Middle frontal gyrus (tissue), 1 donor: ENCODE measurements at regions not wholly inside any gene's neighbourhood (a gene's known extent, or its start where the extent isn't known, plus 50 kb on each side); places are given as distances from the start of the nearest gene placed in this dataset.

Source experiments
- DNase-seq: peaks from one replicate; pipeline ENCODE4 v3.0.0-alpha.2; 2015; ENCODE audit warnings: low spot score; ENCODE audit errors: extremely low spot score

DNA sequence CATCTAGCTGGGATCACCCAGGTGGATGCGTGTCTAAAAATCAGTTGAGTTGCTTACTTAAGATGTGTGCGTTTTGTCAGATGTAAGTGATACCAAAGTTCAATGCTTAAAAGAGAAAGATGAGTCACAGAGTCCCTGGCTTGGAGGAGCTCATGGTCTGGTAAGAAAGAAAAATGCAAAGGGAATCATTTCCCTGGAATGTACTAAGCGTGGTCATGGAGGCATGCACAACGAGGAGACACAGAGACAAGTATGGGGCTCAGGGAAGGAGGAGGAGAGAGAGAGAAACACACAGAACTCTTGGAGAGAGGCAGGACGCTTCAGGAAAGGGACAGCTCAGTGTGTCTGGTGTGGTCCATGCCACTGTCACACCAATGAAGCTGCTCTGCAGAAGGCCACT, 186.9 kb upstream of the GMDS start:
- no peak for DNase-seq

- DNase-seq, result no peak
These were observed 185.2 kb upstream of the GMDS start for GRCh38 chr6:2430612-2431011.

- DNase-seq, result no peak
These were observed 184.1 kb upstream of the GMDS start for GRCh38 chr6:2429460-2429859.

GRCh38 chr6:2429032-2429431, 183.6 kb upstream of the GMDS start:
- DNase-seq, result no peak

GRCh38 chr6:2426561-2427340, 181.3 kb upstream of the GMDS start:
- DNase-seq, result no peak

GRCh38 chr6:2416128-2416712, 170.8 kb upstream of the GMDS start:
- DNase-seq, result no peak

- DNase-seq, result no peak
These were observed 169.6 kb upstream of the GMDS start for GRCh38 chr6:2414885-2415547.

- DNase-seq, result no peak
These were observed 167.3 kb upstream of the GMDS start for GRCh38 chr6:2412731-2413130.

GRCh38 chr6:2410656-2411380, 165.4 kb upstream of the GMDS start:
- no peak for DNase-seq

DNA sequence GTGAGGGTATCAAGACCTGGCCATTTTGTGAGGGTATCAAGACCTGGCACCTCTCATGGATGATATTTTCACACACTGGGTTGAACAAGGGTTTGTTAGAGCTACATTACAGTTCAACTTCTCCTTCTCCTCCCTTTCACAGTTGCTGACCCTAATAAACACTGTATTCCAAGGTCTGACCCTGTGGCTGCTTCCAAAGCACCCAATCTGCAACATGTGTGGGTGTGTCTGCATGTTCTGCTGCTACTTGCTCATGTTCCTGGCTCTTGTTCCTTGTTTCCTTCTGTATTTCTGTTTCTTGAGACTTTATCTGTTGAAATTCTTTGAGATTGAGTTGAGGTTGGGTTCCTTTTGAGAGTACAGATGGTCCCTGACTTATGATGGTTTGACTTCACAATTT, 162.1 kb upstream of the GMDS start:
- no peak for DNase-seq

DNA sequence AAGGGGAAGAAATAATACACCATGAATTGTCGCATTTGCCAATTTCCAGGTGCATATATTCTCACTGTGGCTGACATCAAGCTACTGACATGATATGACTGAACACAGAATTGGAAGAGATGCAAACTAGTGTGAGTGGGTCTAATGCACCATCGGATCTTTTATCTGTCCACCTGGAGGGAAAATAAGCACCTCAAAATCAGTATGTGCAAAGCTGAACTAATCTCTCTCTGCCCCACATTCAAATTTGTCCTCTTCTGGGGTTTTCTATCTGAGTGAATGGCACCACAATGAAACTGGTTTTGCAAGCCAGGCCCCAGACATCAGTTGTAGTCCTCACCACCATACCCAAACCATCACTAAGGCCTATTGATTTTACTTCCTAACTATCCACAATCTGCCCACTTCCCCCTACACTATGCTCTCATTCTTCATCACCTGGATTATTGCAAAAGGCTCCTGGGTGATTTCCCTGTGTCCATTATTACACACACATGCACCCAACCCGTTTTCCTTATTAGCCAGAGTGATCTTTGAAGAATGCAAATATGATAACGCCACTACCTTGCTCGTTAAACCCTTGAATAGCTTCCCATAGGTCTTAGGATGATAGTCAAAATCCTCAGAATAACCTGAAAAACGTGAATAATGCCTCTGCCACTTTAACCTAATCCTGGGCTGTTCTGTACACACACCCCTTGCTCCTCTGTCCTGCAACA, 159.0 kb upstream of the GMDS start:
- DNase-seq, result no peak

DNA sequence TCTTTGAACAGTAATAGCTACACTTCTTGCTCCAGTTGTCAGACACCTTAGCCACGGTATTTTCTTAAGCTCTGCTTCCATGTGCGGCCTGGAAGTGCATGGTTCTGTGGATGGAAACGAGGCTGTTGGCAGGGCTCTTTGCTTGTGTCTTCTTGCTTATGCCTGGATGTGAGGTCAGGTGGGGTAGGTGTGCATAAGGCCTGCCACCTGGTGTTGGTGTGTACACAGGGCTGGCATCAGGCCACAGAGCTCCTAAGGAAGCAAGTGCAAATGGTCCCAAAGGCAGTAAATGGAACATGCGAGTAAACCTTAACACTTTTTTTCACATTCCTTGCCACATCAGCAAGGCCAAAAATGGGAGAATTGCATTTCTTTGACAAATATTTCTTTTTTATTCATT, 158.1 kb upstream of the GMDS start:
- DNase-seq, result no peak

GRCh38 chr6:2396846-2397630, 151.6 kb upstream of the GMDS start:
- no peak for DNase-seq

DNA sequence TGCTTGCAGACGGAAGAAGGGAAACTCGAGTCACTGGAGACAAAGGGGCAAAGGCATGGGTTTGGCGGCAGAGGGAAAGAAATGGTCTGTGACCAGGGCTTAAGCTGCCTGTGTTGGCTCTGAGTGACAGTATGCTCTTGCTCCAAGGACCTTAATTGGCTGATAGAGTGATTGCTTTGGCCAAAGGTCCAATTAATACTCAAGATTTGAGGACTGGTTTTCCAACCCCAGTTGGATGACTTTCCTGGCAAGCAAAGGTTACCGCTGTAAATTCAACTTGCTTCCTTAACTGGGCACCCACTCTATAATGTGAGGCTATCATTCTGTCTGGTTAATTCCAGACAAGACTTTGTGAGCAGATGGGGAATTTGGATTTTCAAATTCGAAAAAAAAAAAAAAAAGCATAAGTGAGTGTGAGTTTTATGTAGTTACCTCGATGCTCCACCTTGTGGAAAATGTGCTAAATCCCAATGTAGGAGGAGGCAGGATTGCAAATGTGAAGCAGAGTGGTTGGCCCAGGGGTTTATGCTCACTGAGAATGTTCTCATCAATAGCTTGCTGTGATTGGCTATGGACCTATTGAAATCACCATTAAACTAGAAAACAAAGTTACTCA, 150.7 kb upstream of the GMDS start:
- DNase-seq, result no peak

- no peak for DNase-seq
These were observed 143.3 kb upstream of the GMDS start for GRCh38 chr6:2388554-2389324.

DNA sequence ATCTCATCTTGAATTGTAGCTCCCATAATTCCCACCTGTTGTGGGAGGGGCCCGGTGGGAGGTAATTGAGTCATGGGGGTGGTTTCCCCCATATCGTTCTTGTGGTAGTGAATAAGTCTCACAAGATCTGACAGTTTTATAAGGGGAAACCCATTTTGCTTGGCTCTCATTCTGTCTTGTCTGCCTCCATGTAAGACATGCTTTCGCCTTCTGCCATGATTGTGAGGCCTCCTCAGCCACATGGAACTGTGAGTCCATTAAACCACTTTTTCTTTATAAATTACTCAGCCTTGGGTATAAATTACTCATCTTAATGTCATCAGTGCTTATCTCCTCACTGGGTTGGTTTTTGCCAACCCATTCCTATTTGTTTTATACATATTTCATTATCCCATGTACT, 142.0 kb upstream of the GMDS start:
- no peak for DNase-seq

GRCh38 chr6:2385471-2385983, 140.1 kb upstream of the GMDS start:
- DNase-seq, result no peak

DNA sequence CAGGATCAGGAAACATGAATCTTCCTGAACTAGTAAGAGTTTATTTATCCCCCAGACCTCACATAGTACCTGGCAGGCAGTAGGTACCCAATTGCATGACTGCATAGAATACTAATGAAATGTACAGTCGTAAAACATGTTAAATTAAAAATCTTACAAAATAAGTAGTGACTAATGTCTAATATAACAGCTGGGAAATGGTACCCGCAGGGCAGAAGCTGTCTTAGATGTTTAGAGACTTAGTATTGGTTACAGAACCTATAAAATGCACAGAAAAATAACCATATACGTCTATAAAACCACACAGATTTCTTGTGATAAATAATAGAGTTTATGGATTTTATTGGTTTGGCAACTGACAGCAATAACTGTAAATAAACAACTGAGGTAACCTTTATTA, 139.1 kb upstream of the GMDS start:
- no peak for DNase-seq
